Neural progenitor cell (in vitro differentiated cells): ENCODE measurements at regions not wholly inside any gene's neighbourhood (a gene's known extent, or its start where the extent isn't known, plus 50 kb on each side); places are given as distances from the start of the nearest gene placed in this dataset.

ENCODE experiments used
- DNase-seq: peaks from one replicate; pipeline ENCODE4 v3.0.0-alpha.2; 2016; ENCODE audit warnings: low spot score
- H2AFZ ChIP-seq: fragments of 200-600 bp; sonication (generic); replicated peaks from 2 replicates; pipeline ENCODE4 v1.6.1; 2016; ENCODE audit warnings: antibody characterized with exemption
- H3F3A ChIP-seq: fragments of 200-600 bp; sonication (generic); 2 replicates; pipeline ENCODE4 v1.6.1; 2016; ENCODE audit warnings: antibody characterized with exemption, low read depth
- H3K27ac ChIP-seq: fragments of 200-600 bp; sonication (generic); 2 replicates; pipeline ENCODE4 v1.5.1; 2016; ENCODE audit warnings: mild to moderate bottlenecking
- H3K27me3 ChIP-seq: fragments of 200-600 bp; sonication (generic); 2 replicates; pipeline ENCODE4 v1.6.1; 2016; ENCODE audit warnings: mild to moderate bottlenecking, moderate library complexity
- H3K36me3 ChIP-seq: fragments of 200-600 bp; sonication (generic); 2 replicates; pipeline ENCODE4 v1.5.1; 2016
- H3K4me1 ChIP-seq: fragments of 200-600 bp; sonication (generic); 2 replicates; pipeline ENCODE4 v1.6.1; 2016; ENCODE audit warnings: mixed run types
- H3K4me2 ChIP-seq: fragments of 200-600 bp; sonication (generic); 2 replicates; pipeline ENCODE4 v1.6.1; 2016
- H3K4me3 ChIP-seq: fragments of 200-600 bp; sonication (generic); 2 replicates; pipeline ENCODE4 v1.5.1; 2016
- H3K79me2 ChIP-seq: fragments of 200-600 bp; sonication (generic); 2 replicates; pipeline ENCODE4 v1.6.1; 2016; ENCODE audit warnings: low read depth
- H3K9ac ChIP-seq: fragments of 200-600 bp; sonication (generic); 2 replicates; pipeline ENCODE4 v1.6.1; 2016
- H3K9me3 ChIP-seq: fragments of 200-600 bp; sonication (generic); 2 replicates; pipeline ENCODE4 v1.5.1; 2016; ENCODE audit warnings: low read depth
- H4K20me1 ChIP-seq: fragments of 200-600 bp; sonication (generic); 2 replicates; pipeline ENCODE4 v1.6.1; 2016; ENCODE audit warnings: low read depth
- H3K27ac Mint-ChIP-seq: 3 replicates; pipeline ENCODE4 v1.8.0; 2021; ENCODE audit warnings: mixed read lengths
- H3K27me3 Mint-ChIP-seq: 2 replicates; pipeline ENCODE4 v1.8.0; 2022; ENCODE audit warnings: low read depth, mild to moderate bottlenecking, inconsistent platforms, moderate library complexity, mixed read lengths; ENCODE audit not compliant: insufficient read depth
- H3K36me3 Mint-ChIP-seq: 3 replicates; pipeline ENCODE4 v1.8.0; 2021; ENCODE audit warnings: mixed read lengths
- H3K4me1 Mint-ChIP-seq: 3 replicates; pipeline ENCODE4 v1.8.0; 2021; ENCODE audit warnings: mixed read lengths
- H3K4me3 Mint-ChIP-seq: 3 replicates; pipeline ENCODE4 v1.8.0; 2021; ENCODE audit warnings: mild to moderate bottlenecking, moderate library complexity, mixed read lengths
- H3K9me3 Mint-ChIP-seq: 3 replicates; pipeline ENCODE4 v1.8.0; 2020; ENCODE audit warnings: mixed read lengths
- CTCF ChIP-seq: fragments of 200-600 bp; sonication (generic); IDR thresholded peaks from 2 replicates; pipeline ENCODE4 v1.5.1; 2017; ENCODE audit warnings: antibody characterized with exemption, mild to moderate bottlenecking
- EZH2 ChIP-seq: fragments of 200-600 bp; sonication (generic); IDR thresholded peaks from 2 replicates; pipeline ENCODE4 v1.6.1; 2017; ENCODE audit warnings: antibody characterized with exemption, mild to moderate bottlenecking, moderate library complexity
- EZH2phosphoT487 ChIP-seq: fragments of 200-600 bp; sonication (generic); IDR thresholded peaks from 2 replicates; pipeline ENCODE4 v1.6.1; 2017; ENCODE audit warnings: antibody characterized with exemption

- Histone ChIP-seq H3K4me1 (peaks cover 12% of the 10 kb centered on the region), H3K4me3 (no peak overlapping the region), H3K27me3 (no peaks in the 10 kb centered on the region), H3K9me3 (no peaks in the 10 kb centered on the region), H3K79me2 (no peaks in the 10 kb centered on the region), H3K36me3 (no peaks in the 10 kb centered on the region), H3K4me2 (no peak overlapping the region), H3K27ac (no peak overlapping the region), H2AFZ (no peak overlapping the region), H3F3A (peaks cover 4% of the 10 kb centered on the region), H4K20me1 (no peaks in the 10 kb centered on the region), H3K9ac (no peak overlapping the region)
- no peaks in the 10 kb centered on the region for H3K36me3 Mint-ChIP-seq
- H3K27me3 Mint-ChIP-seq: peaks cover 3% of the 10 kb centered on the region
- H3K4me1 Mint-ChIP-seq: peaks cover 18% of the 10 kb centered on the region
- H3K9me3 Mint-ChIP-seq: peaks cover 3% of the 10 kb centered on the region
- TF ChIP-seq CTCF: no peak
- no peak for TF ChIP-seq EZH2phosphoT487
- TF ChIP-seq EZH2: no peak
- no peak for DNase-seq
- H3K4me3 Mint-ChIP-seq: no peak overlapping the region
- H3K27ac Mint-ChIP-seq: no peak overlapping the region
Observed at GRCh38 chr5:115355767-115356381, 59.4 kb upstream of the CCDC112 start.

- Mint-ChIP-seq H3K36me3 (no peaks in the 10 kb centered on the region), H3K4me1 (peaks cover 10% of the 10 kb centered on the region), H3K27me3 (peaks cover 6% of the 10 kb centered on the region), H3K4me3 (no peak overlapping the region), H3K27ac (no peak overlapping the region), H3K9me3 (peaks cover 3% of the 10 kb centered on the region)
- no peaks in the 10 kb centered on the region for H3K79me2 ChIP-seq
- no peak overlapping the region for H3K4me2 ChIP-seq
- no peaks in the 10 kb centered on the region for H3K36me3 ChIP-seq
- H2AFZ ChIP-seq: no peak overlapping the region
- H3K4me3 ChIP-seq: no peak overlapping the region
- H3F3A ChIP-seq: peaks cover 1% of the 10 kb centered on the region
- no peak for DNase-seq
- H3K4me1 ChIP-seq: peaks cover 4% of the 10 kb centered on the region
- H4K20me1 ChIP-seq: no peaks in the 10 kb centered on the region
- no peaks in the 10 kb centered on the region for H3K27me3 ChIP-seq
- TF ChIP-seq EZH2phosphoT487 (no peak), EZH2 (no peak), CTCF (no peak)
- no peak overlapping the region for H3K9ac ChIP-seq
- H3K9me3 ChIP-seq: no peaks in the 10 kb centered on the region
- H3K27ac ChIP-seq: no peak overlapping the region
Observed at GRCh38 chr5:115355095-115355494, 58.6 kb upstream of the CCDC112 start.

GRCh38 chr5:115354246-115354645 lies 57.8 kb upstream of the CCDC112 start:
- H3K4me3 ChIP-seq: no peak overlapping the region
- no peak overlapping the region for H3K9ac ChIP-seq
- H3K27me3 ChIP-seq: no peaks in the 10 kb centered on the region
- H3K9me3 ChIP-seq: no peaks in the 10 kb centered on the region
- TF ChIP-seq EZH2phosphoT487 (no peak), CTCF (no peak), EZH2 (no peak)
- peaks cover 3% of the 10 kb centered on the region for H3K9me3 Mint-ChIP-seq
- H3K36me3 Mint-ChIP-seq: no peaks in the 10 kb centered on the region
- no peak overlapping the region for H2AFZ ChIP-seq
- no peaks in the 10 kb centered on the region for H4K20me1 ChIP-seq
- H3K4me2 ChIP-seq: no peak overlapping the region
- no peaks in the 10 kb centered on the region for H3F3A ChIP-seq
- no peaks in the 10 kb centered on the region for H3K36me3 ChIP-seq
- H3K4me3 Mint-ChIP-seq: no peak overlapping the region
- no peak overlapping the region for H3K27ac ChIP-seq
- H3K27ac Mint-ChIP-seq: no peak overlapping the region
- H3K79me2 ChIP-seq: no peaks in the 10 kb centered on the region
- peaks cover 7% of the 10 kb centered on the region for H3K4me1 Mint-ChIP-seq
- no peaks in the 10 kb centered on the region for H3K4me1 ChIP-seq
- H3K27me3 Mint-ChIP-seq: peaks cover 7% of the 10 kb centered on the region
- no peak for DNase-seq
